H9 (cell line): ENCODE measurements at regions not wholly inside any gene's neighbourhood (a gene's known extent, or its start where the extent isn't known, plus 50 kb on each side); places are given as distances from the start of the nearest gene placed in this dataset.

Source experiments
- DNase-seq: peaks from one replicate; pipeline ENCODE4 v3.0.0-alpha.2; 2017
- H2AFZ ChIP-seq: one replicate; pipeline ENCODE4 v1.6.1; 2013; ENCODE audit warnings: mild to moderate bottlenecking, low read length, control low read depth, moderate library complexity
- H2AK5ac ChIP-seq: 2 replicates; pipeline ENCODE4 v1.6.1; 2013; ENCODE audit warnings: low read length, control low read depth, mixed read lengths; ENCODE audit not compliant: insufficient read length
- H2BK120ac ChIP-seq: one replicate; pipeline ENCODE4 v1.6.1; 2013; ENCODE audit warnings: low read depth, mild to moderate bottlenecking, low read length, control low read depth, inconsistent platforms; ENCODE audit not compliant: poor library complexity, severe bottlenecking
- H2BK12ac ChIP-seq: 2 replicates; pipeline ENCODE4 v1.6.1; 2013; ENCODE audit warnings: low read length, control low read depth, mixed read lengths, low read depth; ENCODE audit not compliant: insufficient read length
- H2BK15ac ChIP-seq: 2 replicates; pipeline ENCODE4 v1.6.1; 2013; ENCODE audit warnings: low read depth, low read length, control low read depth
- H2BK20ac ChIP-seq: one replicate; pipeline ENCODE4 v1.6.1; 2013; ENCODE audit warnings: low read depth, mild to moderate bottlenecking, low read length, control low read depth, inconsistent platforms; ENCODE audit not compliant: poor library complexity, severe bottlenecking
- H2BK5ac ChIP-seq: 2 replicates; pipeline ENCODE4 v1.6.1; 2013; ENCODE audit warnings: low read length, control low read depth, mixed read lengths; ENCODE audit not compliant: insufficient read length
- H3K14ac ChIP-seq: 2 replicates; pipeline ENCODE4 v1.6.1; 2013; ENCODE audit warnings: low read length, control low read depth; ENCODE audit not compliant: insufficient read depth
- H3K18ac ChIP-seq: 2 replicates; pipeline ENCODE4 v1.6.1; 2013; ENCODE audit warnings: low read depth, mild to moderate bottlenecking, mixed read lengths, low read length, control low read depth; ENCODE audit not compliant: insufficient read length
- H3K23ac ChIP-seq: 2 replicates; pipeline ENCODE4 v1.6.1; 2013; ENCODE audit warnings: low read length, control low read depth, mixed read lengths, low read depth; ENCODE audit not compliant: insufficient read length
- H3K23me2 ChIP-seq: 2 replicates; pipeline ENCODE4 v1.6.1; 2013; ENCODE audit warnings: low read depth, mild to moderate bottlenecking, mixed read lengths, low read length, control low read depth; ENCODE audit not compliant: insufficient read length, poor library complexity, severe bottlenecking
- H3K27ac ChIP-seq: 2 replicates; pipeline ENCODE4 v1.5.1; 2013; ENCODE audit warnings: low read length, control low read depth, mixed read lengths, low read depth; ENCODE audit not compliant: insufficient read length
- H3K27me3 ChIP-seq: 2 replicates; pipeline ENCODE4 v1.6.1; 2013; ENCODE audit warnings: low read length, control low read depth, inconsistent platforms; ENCODE audit not compliant: insufficient read depth
- H3K4ac ChIP-seq: 2 replicates; pipeline ENCODE4 v1.6.1; 2013; ENCODE audit warnings: low read depth, mild to moderate bottlenecking, control low read depth, inconsistent platforms, low read length, moderate library complexity
- H3K4me1 ChIP-seq: 2 replicates; pipeline ENCODE4 v1.6.1; 2013; ENCODE audit warnings: low read length, control low read depth, inconsistent platforms; ENCODE audit not compliant: insufficient read depth
- H3K4me2 ChIP-seq: 2 replicates; pipeline ENCODE4 v1.6.1; 2013; ENCODE audit warnings: low read length, control low read depth, mixed read lengths; ENCODE audit not compliant: insufficient read length, insufficient read depth
- H3K56ac ChIP-seq: 2 replicates; pipeline ENCODE4 v1.6.1; 2013; ENCODE audit warnings: low read depth, mild to moderate bottlenecking, mixed read lengths, low read length, control low read depth; ENCODE audit not compliant: insufficient read length
- H3K79me1 ChIP-seq: 2 replicates; pipeline ENCODE4 v1.6.1; 2013; ENCODE audit warnings: low read depth, mild to moderate bottlenecking, moderate library complexity, low read length, control low read depth, inconsistent platforms; ENCODE audit not compliant: insufficient read depth, poor library complexity, severe bottlenecking
- H3K79me2 ChIP-seq: 2 replicates; pipeline ENCODE4 v1.6.1; 2013; ENCODE audit warnings: low read length, control low read depth, inconsistent platforms; ENCODE audit not compliant: insufficient read depth
- H3K9ac ChIP-seq: 2 replicates; pipeline ENCODE4 v1.6.1; 2013; ENCODE audit warnings: low read length, control low read depth, mixed read lengths; ENCODE audit not compliant: insufficient read length; ENCODE audit errors: extremely low read depth
- H3K9me3 ChIP-seq: one replicate; pipeline ENCODE4 v1.6.1; 2013; ENCODE audit warnings: low read depth, low read length, inconsistent platforms; ENCODE audit not compliant: control insufficient read depth
- H3T11ph ChIP-seq: one replicate; pipeline ENCODE4 v1.6.1; 2013; ENCODE audit warnings: mild to moderate bottlenecking, low read length, control low read depth, inconsistent platforms
- H4K20me1 ChIP-seq: one replicate; pipeline ENCODE4 v1.6.1; 2013; ENCODE audit not compliant: control insufficient read depth, insufficient read length, insufficient read depth
- H4K5ac ChIP-seq: 2 replicates; pipeline ENCODE4 v1.6.1; 2013; ENCODE audit warnings: low read depth, mild to moderate bottlenecking, mixed read lengths, low read length, control low read depth; ENCODE audit not compliant: insufficient read length
- H4K8ac ChIP-seq: replicated peaks from 2 replicates; pipeline ENCODE4 v1.6.1; 2013; ENCODE audit warnings: low read length, control low read depth, mixed read lengths, low read depth; ENCODE audit not compliant: insufficient read length
- H4K91ac ChIP-seq: 2 replicates; pipeline ENCODE4 v1.6.1; 2013; ENCODE audit warnings: low read depth, mild to moderate bottlenecking, moderate library complexity, mixed read lengths, low read length, control low read depth; ENCODE audit not compliant: insufficient read length
- H3K27ac Mint-ChIP-seq, 3 experiments: 2 replicates in 2 of 3; 3 replicates in 1 of 3; pipeline ENCODE4 v1.8.0; 2020 to 2021; ENCODE audit warnings: mixed read lengths in 3 of 3, mild to moderate bottlenecking in 1 of 3, moderate library complexity in 1 of 3
- H3K27me3 Mint-ChIP-seq: 2 replicates; pipeline ENCODE4 v1.8.0; 2021; ENCODE audit warnings: low read depth, mild to moderate bottlenecking, moderate library complexity, mixed read lengths
- H3K36me3 Mint-ChIP-seq, 3 experiments: 2 replicates in 2 of 3; 3 replicates in 1 of 3; pipeline ENCODE4 v1.8.0; 2020 to 2021; ENCODE audit warnings: low read depth in 3 of 3, mixed read lengths in 3 of 3; ENCODE audit not compliant: insufficient read depth in 1 of 3
- H3K4me1 Mint-ChIP-seq, 2 experiments: 2 replicates each; pipeline ENCODE4 v1.8.0; 2020; ENCODE audit warnings: mixed read lengths in 2 of 2
- H3K4me3 Mint-ChIP-seq, 2 experiments: 2 replicates in 1 of 2; 3 replicates in 1 of 2; pipeline ENCODE4 v1.8.0; 2020 to 2021; ENCODE audit warnings: mild to moderate bottlenecking in 2 of 2, mixed read lengths in 2 of 2, moderate library complexity in 1 of 2
- H3K9me3 Mint-ChIP-seq, 2 experiments: 2 replicates in 1 of 2; 3 replicates in 1 of 2; pipeline ENCODE4 v1.8.0; 2020; ENCODE audit warnings: mild to moderate bottlenecking in 2 of 2, mixed read lengths in 2 of 2, moderate library complexity in 1 of 2
- CTCF ChIP-seq: fragments of 200-600 bp; sonication (generic); conservative IDR thresholded peaks from 3 replicates; pipeline ENCODE4 v1.8.0; 2021; ENCODE audit warnings: antibody characterized with exemption, mild to moderate bottlenecking
- WGBS: extraction: QIAGEN DNeasy Blood & Tissue Kit; methylation state at CpG from one replicate; pipeline ENCODE4 v1.1.7; 2013; ENCODE audit warnings: missing lambda C conversion rate, low lambda C conversion rate, mixed read lengths; ENCODE audit not compliant: insufficient read length; ENCODE audit errors: extremely low coverage; 5-methylcytosine and 5-hydroxymethylcytosine counted together

DNA sequence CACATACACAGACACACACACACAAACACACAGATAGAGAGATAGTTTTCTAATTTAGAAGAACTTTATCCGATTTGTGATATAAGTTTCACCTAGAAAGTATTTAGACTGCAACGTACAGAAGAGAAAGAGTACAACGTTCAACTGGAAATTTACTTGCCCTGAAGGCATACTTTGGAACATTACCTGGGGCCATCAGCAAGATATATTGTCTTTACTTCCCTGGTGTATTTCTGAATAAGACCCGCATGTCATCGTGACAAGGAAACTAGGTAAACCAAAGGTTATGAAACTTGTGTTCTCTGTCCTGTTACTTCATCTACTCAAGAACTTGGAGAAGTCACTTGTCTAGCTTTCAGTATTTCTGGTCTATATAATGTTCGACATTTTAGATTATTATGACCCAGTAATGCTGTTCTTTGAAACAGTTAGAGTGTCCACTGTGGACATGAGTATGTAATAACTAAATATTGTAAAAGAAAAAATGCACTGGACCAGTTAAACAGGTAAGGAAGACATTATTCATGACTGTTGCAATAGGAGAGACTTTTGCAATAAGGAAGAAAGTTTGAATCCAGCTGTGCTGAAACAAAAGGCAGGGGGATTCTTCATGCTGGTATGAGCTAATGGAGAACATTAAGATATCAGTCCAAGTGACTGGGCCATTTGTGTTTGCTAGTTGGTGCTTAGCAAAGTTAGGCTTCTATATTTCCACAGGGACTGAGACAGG lies 1791.1 kb downstream of the MAT2B start:
- no peaks in the 10 kb centered on the region for H4K20me1 ChIP-seq
- no peak overlapping the region for H3K18ac ChIP-seq
- no peaks in the 10 kb centered on the region for H3K23me2 ChIP-seq
- H3K9me3 Mint-ChIP-seq = peaks cover 8 to 18% of the 10 kb centered on the region in 2 experiments
- no peak overlapping the region for H3K9ac ChIP-seq
- H2BK15ac ChIP-seq = no peak overlapping the region
- TF ChIP-seq CTCF = no peak
- no peak overlapping the region for H4K91ac ChIP-seq
- no peak overlapping the region for H3K4me2 ChIP-seq
- H3K27ac Mint-ChIP-seq = no peak overlapping the region
- WGBS = no CpG with 5 or more reads among the region's 6 CpGs
- no peak overlapping the region for H3K14ac ChIP-seq
- DNase-seq = no peak
- no peaks in the 10 kb centered on the region for H3K79me1 ChIP-seq
- H2AFZ ChIP-seq = no peak overlapping the region
- no peak overlapping the region for H3K27ac ChIP-seq
- no peak overlapping the region for H2BK12ac ChIP-seq
- no peaks in the 10 kb centered on the region for H3K9me3 ChIP-seq
- no peak overlapping the region for H3T11ph ChIP-seq
- H4K8ac ChIP-seq = no peak overlapping the region
- H3K56ac ChIP-seq = no peak overlapping the region
- no peak overlapping the region for H3K23ac ChIP-seq
- H3K4ac ChIP-seq = no peak overlapping the region
- H2BK5ac ChIP-seq = no peak overlapping the region
- H3K4me1 Mint-ChIP-seq = peaks cover 12 to 13% of the 10 kb centered on the region in 2 experiments
- no peaks in the 10 kb centered on the region for H3K79me2 ChIP-seq
- H3K4me3 Mint-ChIP-seq = no peak overlapping the region
- H3K27me3 ChIP-seq = no peaks in the 10 kb centered on the region
- peaks cover 5 to 11% (median 6%) of the 10 kb centered on the region in 3 experiments; a peak in 5 of 7 replicates for H3K36me3 Mint-ChIP-seq
- H3K4me1 ChIP-seq = no peaks in the 10 kb centered on the region
- no peak overlapping the region for H2BK20ac ChIP-seq
- no peaks in the 10 kb centered on the region for H3K27me3 Mint-ChIP-seq
- no peak overlapping the region for H2BK120ac ChIP-seq
- H4K5ac ChIP-seq = no peak overlapping the region
- no peak overlapping the region for H2AK5ac ChIP-seq
